LNCAP (cell line): ENCODE measurements at regions not wholly inside any gene's neighbourhood (a gene's known extent, or its start where the extent isn't known, plus 50 kb on each side); places are given as distances from the start of the nearest gene placed in this dataset.

Experiments
- TF ChIP-seq, protein P1 (sequence below): fragments of 450-650 bp; IDR thresholded peaks from 2 replicates; pipeline ENCODE4 v1.5.1; 2017; ENCODE audit warnings: mild to moderate bottlenecking

DNA sequence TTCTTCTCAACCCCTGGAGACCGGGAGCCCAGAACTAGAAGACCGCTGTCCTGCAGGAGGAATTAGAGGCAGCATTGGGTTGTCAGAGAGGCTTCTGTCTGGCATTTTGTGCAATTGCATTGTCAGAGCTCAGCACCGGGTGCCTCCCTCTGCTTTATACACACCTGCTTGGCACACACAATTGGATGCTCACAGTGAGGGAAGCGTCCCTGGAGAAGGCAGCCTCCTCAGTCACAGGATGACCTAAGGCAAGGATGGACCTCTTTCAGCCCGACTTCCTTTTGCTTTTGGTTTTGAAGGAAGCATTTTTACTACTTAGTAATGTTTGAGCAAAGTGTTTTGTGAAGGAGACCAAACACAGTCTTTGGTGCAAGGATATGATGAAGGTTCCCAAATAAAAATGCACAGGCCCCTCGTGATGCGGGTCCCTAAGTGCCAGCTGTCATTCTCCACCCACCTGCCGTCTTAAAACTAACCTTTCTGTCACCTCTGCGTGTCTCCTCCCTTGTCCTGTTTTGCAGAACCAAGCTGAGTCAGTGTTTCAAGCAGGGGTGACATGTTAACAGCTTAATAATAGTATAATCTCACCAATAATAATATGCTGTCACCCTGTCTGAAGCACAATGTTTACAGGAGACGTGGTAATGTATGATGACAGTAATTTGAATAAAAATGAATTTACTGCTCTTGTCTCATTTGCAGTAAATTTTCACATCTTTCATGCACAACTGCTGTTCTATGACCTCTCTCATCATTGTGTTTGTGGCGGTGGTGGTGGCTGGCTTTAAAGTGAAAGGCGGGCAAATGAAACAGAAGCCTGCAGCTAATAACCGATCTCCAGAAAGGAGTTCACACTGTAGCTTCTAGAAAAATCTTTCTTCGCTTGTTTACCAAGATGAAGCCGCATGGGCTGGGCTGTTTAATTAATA, 430.2 kb upstream of the MKI67 start:
- TF ChIP-seq, protein P1, sequence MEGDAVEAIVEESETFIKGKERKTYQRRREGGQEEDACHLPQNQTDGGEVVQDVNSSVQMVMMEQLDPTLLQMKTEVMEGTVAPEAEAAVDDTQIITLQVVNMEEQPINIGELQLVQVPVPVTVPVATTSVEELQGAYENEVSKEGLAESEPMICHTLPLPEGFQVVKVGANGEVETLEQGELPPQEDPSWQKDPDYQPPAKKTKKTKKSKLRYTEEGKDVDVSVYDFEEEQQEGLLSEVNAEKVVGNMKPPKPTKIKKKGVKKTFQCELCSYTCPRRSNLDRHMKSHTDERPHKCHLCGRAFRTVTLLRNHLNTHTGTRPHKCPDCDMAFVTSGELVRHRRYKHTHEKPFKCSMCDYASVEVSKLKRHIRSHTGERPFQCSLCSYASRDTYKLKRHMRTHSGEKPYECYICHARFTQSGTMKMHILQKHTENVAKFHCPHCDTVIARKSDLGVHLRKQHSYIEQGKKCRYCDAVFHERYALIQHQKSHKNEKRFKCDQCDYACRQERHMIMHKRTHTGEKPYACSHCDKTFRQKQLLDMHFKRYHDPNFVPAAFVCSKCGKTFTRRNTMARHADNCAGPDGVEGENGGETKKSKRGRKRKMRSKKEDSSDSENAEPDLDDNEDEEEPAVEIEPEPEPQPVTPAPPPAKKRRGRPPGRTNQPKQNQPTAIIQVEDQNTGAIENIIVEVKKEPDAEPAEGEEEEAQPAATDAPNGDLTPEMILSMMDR, result no peak

DNA sequence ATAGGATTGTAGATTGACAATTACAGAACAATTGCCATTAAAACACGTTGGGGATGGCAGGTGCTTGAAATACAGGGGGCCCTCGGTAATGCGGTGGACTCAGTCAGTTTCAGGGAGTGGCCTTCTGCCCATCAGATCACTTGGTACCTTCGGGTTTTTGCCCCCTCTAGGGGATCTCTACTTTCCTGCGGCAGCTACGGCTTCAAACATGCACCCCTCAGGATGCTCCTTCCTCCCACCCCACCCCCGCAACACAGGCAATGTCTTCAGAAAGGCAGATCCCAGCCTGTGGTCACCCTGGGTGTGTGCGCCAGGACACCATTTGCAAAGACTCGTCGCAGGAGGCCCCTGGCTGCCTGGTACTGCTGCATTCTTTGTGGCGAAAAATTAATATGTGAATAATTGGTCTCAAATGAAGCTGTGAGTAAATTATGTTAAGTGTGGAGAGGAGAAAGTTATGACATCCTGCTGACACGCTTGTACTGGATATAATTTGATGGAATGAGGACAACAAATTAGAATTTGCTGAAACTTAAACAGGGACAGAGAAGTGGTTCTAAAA, 431.0 kb upstream of the MKI67 start:
- TF ChIP-seq, protein P1, result no peak

DNA sequence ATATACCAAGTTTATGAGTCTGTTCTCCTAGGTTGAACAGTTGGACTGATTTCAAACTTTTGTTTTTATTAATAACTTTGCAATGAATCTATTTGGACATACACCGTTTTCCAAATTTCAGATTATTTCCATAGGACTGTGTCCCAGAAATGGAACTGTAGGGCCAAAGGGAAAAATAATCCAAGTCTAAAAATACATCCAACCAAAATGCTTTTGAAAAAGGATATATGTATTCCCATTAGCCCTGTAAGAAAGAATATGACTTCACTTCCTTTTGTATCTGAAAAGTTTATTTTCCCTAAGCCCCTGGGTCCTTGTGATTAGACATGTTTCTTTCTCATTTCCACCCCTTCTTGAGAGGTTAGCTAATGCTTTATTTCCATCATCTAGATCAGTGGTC, 434.2 kb upstream of the MKI67 start:
- TF ChIP-seq, protein P1, result no peak

DNA sequence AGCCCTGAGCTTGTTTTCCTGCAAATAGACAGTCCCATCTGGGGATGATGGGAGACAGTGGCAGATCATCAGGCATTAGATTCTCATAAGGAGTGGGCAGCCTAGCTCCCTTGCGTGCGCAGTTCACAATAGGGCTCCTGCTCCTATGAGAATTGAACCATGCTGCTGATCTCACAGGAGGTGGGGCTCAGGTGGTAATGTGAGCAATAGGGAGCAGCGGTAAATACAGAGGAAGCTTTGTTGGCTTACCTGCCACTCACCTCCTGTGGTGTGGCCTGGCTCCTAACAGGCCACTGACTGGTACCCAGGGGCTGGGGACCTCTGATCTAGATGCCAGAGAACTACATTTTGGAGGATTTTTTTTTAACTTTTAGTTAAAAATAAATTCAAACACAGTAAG, 434.8 kb upstream of the MKI67 start:
- TF ChIP-seq, protein P1, result no peak

DNA sequence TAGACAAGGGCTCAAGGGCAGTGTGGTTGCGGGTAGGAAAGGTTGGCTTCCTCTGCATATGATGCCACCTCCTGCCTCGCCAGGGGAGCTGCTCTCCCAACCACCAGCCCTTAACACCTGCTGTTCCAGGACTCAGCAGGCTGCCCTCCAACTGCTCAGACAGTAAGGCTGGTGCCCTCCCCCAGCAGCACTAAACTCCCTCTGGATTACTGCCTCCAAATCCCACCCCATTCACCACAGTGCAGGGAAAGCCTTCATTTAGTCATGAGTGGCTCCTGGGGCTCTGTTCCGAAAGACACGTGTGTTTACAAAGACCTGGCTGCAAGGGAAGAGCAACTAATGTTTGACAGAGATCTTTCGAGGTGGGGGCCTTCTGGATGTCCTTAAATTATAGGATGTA, 437.2 kb upstream of the MKI67 start:
- TF ChIP-seq, protein P1, result no peak

DNA sequence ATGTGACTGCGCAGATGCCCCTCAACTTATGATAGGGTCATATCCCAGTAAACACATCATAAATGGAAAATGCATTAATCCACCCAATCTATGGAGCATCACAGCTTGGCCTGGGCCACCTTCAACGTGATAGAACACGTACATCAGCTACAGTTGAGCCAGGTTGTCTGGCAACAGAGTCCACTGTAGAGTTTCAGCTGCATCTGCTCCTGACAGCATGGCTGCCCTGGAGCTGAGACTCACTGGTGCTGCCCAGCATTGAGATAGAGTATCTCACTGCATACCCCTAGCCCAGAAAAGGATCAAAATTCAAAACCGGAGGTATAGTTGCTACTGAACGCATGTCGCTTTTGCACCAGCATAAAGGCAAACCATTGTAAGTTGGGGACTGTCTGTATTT, 437.7 kb upstream of the MKI67 start:
- TF ChIP-seq, protein P1, result no peak

DNA sequence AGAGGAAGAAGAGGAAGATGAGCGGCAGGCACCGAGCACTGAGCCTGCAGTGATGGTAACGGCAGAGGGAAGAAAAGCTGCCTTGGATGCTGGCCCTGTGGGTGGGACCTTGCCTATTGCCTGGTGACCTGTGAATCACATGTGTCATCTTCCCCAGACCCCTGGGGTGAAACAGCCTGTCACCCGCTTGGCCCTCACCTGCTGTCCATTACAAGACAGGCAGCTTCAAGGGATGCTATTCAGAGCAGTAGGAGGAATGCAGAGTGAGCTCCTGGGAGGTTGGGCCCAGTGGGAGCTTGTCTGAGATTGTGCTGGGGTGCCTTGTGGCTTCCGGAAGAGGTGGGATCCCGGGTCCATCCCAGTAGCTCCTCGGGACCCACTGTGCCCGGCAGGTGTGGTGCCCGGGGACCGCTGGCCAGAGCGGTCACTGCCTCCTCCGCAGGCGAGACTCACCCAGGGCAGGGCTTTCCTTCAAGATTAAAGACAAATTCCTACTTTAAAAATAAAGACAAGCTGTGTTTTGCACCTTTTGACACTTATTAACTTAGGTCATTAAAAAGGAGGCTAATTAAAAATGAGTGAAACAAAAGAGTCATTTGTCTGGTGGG, 440.2 kb upstream of the MKI67 start:
- TF ChIP-seq, protein P1, result no peak
